ENCODE measurements at regions not wholly inside any gene's neighbourhood (a gene's known extent, or its start where the extent isn't known, plus 50 kb on each side); places are given as distances from the start of the nearest gene placed in this dataset.

- Mint-ChIP-seq H3K9me3 (peaks cover 2% of the 10 kb centered on the region), H3K27me3 (ENCODE audit: low read depth) (no peaks in the 10 kb centered on the region), H3K27ac (ENCODE audit: unreplicated experiment) (no peak overlapping the region), H3K4me3 (no peak overlapping the region), H3K36me3 (ENCODE audit: low read depth) (peaks cover 2% of the 10 kb centered on the region), H3K4me1 (peaks cover 14% of the 10 kb centered on the region)
- no peak for TF ChIP-seq CTCF (conservative IDR thresholded peaks at IDR 0.05)
- DNase-seq (ENCODE audit: low read depth, low spot score), result no peak
Observed at GRCh38 chr10:7498111-7498510, 87.3 kb upstream of the SFMBT2 start.

GRCh38 chr10:7493996-7494395 is 83.2 kb upstream of the SFMBT2 start:
- no peaks in the 10 kb centered on the region for H3K9me3 Mint-ChIP-seq
- no peaks in the 10 kb centered on the region for H3K27me3 Mint-ChIP-seq (ENCODE audit: low read depth)
- DNase-seq (ENCODE audit: low read depth, low spot score), result no peak
- TF ChIP-seq CTCF (conservative IDR thresholded peaks at IDR 0.05), result no peak
- no peak overlapping the region for H3K27ac Mint-ChIP-seq (ENCODE audit: unreplicated experiment)
- peaks cover 14% of the 10 kb centered on the region for H3K4me1 Mint-ChIP-seq
- H3K4me3 Mint-ChIP-seq, result no peak overlapping the region
- H3K36me3 Mint-ChIP-seq (ENCODE audit: low read depth), result no peaks in the 10 kb centered on the region

GRCh38 chr10:7492660-7493046 is 81.8 kb upstream of the SFMBT2 start:
- Mint-ChIP-seq H3K27me3 (ENCODE audit: low read depth) (no peaks in the 10 kb centered on the region), H3K4me3 (no peak overlapping the region), H3K36me3 (ENCODE audit: low read depth) (no peaks in the 10 kb centered on the region), H3K27ac (ENCODE audit: unreplicated experiment) (no peak overlapping the region), H3K9me3 (no peaks in the 10 kb centered on the region), H3K4me1 (peaks cover 14% of the 10 kb centered on the region)
- no peak for DNase-seq (ENCODE audit: low read depth, low spot score)
- no peak for TF ChIP-seq CTCF (conservative IDR thresholded peaks at IDR 0.05)

DNA sequence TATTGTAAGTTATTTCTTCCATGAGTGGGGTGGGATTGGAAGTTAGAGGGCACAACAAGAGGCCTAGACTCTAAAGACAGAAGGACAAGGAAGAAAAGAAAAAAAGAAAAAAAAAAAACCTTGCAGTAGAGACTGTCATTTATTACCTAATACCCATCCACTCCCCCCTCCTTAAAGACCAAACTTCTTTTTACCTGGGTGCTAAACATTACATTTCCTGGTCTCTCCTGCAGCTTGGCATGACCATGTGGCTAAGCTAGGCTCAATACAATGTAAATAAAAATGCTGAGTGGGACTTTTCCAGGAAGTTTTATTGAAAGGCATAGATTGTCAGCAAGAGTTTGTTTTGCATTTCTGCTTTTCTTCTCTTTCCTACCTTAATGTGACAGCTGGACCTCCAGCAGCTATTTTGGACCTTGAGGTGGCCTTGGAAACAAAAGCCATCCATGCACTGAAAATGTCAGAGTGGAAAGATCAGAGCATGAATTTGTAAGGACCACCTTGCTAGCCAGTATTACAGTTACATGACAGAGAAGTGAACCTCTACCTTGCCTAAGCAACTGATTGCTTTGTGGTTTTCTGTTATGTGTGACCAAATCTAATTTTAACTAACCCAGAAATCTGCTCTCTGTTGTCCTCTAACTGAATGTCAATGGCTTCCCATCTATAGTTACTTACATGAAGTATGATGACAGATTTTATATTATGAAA is 81.3 kb upstream of the SFMBT2 start:
- TF ChIP-seq CTCF (conservative IDR thresholded peaks at IDR 0.05), result no peak
- no peak overlapping the region for H3K27ac Mint-ChIP-seq (ENCODE audit: unreplicated experiment)
- no peaks in the 10 kb centered on the region for H3K27me3 Mint-ChIP-seq (ENCODE audit: low read depth)
- H3K9me3 Mint-ChIP-seq, result no peaks in the 10 kb centered on the region
- no peak overlapping the region for H3K4me3 Mint-ChIP-seq
- H3K4me1 Mint-ChIP-seq, result peaks cover 17% of the 10 kb centered on the region
- no peaks in the 10 kb centered on the region for H3K36me3 Mint-ChIP-seq (ENCODE audit: low read depth)
- DNase-seq (ENCODE audit: low read depth, low spot score), result no peak

GRCh38 chr10:7491230-7491629 is 80.4 kb upstream of the SFMBT2 start:
- Mint-ChIP-seq H3K4me3 (no peak overlapping the region), H3K36me3 (ENCODE audit: low read depth) (no peaks in the 10 kb centered on the region), H3K4me1 (peaks cover 21% of the 10 kb centered on the region), H3K27ac (ENCODE audit: unreplicated experiment) (no peak overlapping the region), H3K27me3 (ENCODE audit: low read depth) (no peaks in the 10 kb centered on the region), H3K9me3 (no peaks in the 10 kb centered on the region)
- TF ChIP-seq CTCF (conservative IDR thresholded peaks at IDR 0.05), result no peak
- no peak for DNase-seq (ENCODE audit: low read depth, low spot score)
